IgD-negative memory B cell (primary cell): ENCODE measurements at regions not wholly inside any gene's neighbourhood (a gene's known extent, or its start where the extent isn't known, plus 50 kb on each side); places are given as distances from the start of the nearest gene placed in this dataset.
"Not testable (repeated sequence)": the region's sequence is repeated elsewhere in the genome, so short reads cannot be mapped to it uniquely, and the experiment has no call there.

Source experiments
- H3K27ac Mint-ChIP-seq, 3 donors: one replicate each; pipeline ENCODE4 v1.8.0; 2020 to 2022; ENCODE audit warnings: mild to moderate bottlenecking in 3 of 3, mixed read lengths in 3 of 3, moderate library complexity in 1 of 3
- H3K27me3 Mint-ChIP-seq: one replicate; pipeline ENCODE4 v1.8.0; 2021; ENCODE audit warnings: mixed read lengths
- H3K36me3 Mint-ChIP-seq: one replicate; pipeline ENCODE4 v1.8.0; 2020; ENCODE audit warnings: mild to moderate bottlenecking, mixed read lengths
- H3K4me1 Mint-ChIP-seq, 3 donors: one replicate each; pipeline ENCODE4 v1.8.0; 2020 to 2022; ENCODE audit warnings: mixed read lengths in 3 of 3, mild to moderate bottlenecking in 1 of 3
- H3K4me3 Mint-ChIP-seq, 4 donors: one replicate each; pipeline ENCODE4 v1.8.0; 2020 to 2022; ENCODE audit warnings: mild to moderate bottlenecking in 4 of 4, mixed read lengths in 4 of 4, moderate library complexity in 3 of 4
- H3K9me3 Mint-ChIP-seq, 3 donors: one replicate each; pipeline ENCODE4 v1.8.0; 2020 to 2021; ENCODE audit warnings: mixed read lengths in 3 of 3, mild to moderate bottlenecking in 1 of 3

- peaks cover 0 to 3% (median 0%) of the 10 kb centered on the region in 3 donors for H3K9me3 Mint-ChIP-seq
- H3K36me3 Mint-ChIP-seq, result peaks cover 2% of the 10 kb centered on the region
- peaks cover 12% of the 10 kb centered on the region for H3K27me3 Mint-ChIP-seq
- H3K4me1 Mint-ChIP-seq, result peaks cover 3 to 6% (median 5%) of the 10 kb centered on the region in 3 donors
- H3K4me3 Mint-ChIP-seq, result no peak overlapping the region
- no peak overlapping the region for H3K27ac Mint-ChIP-seq
Observed at GRCh38 chr5:157952374-157952685, 93.4 kb upstream of the CLINT1 start.

- Mint-ChIP-seq H3K27me3 (peaks cover 12% of the 10 kb centered on the region), H3K4me1 (peaks cover 3 to 6% (median 5%) of the 10 kb centered on the region in 3 donors), H3K9me3 (no peaks in the 10 kb centered on the region), H3K4me3 (no peak overlapping the region), H3K36me3 (peaks cover 2% of the 10 kb centered on the region), H3K27ac (no peak overlapping the region)
Observed at GRCh38 chr5:157951673-157952373, 92.9 kb upstream of the CLINT1 start.

- Mint-ChIP-seq H3K4me1 (peaks cover 3 to 6% (median 5%) of the 10 kb centered on the region in 3 donors), H3K9me3 (no peaks in the 10 kb centered on the region), H3K27me3 (peaks cover 10% of the 10 kb centered on the region), H3K36me3 (peaks cover 2% of the 10 kb centered on the region), H3K27ac (no peak overlapping the region), H3K4me3 (no peak overlapping the region)
Observed at GRCh38 chr5:157949520-157949919, 90.6 kb upstream of the CLINT1 start.

- Mint-ChIP-seq H3K27me3 (peaks cover 10% of the 10 kb centered on the region), H3K4me1 (peaks cover 3 to 6% (median 5%) of the 10 kb centered on the region in 3 donors), H3K4me3 (peak overlapping the region in 1 of 4 donors; percentile 72), H3K9me3 (no peaks in the 10 kb centered on the region), H3K27ac (no peak overlapping the region), H3K36me3 (peaks cover 2% of the 10 kb centered on the region)
Observed at GRCh38 chr5:157948738-157949410, 89.9 kb upstream of the CLINT1 start.

GRCh38 chr5:157947156-157947555, 88.2 kb upstream of the CLINT1 start:
- H3K4me3 Mint-ChIP-seq, result no peak overlapping the region
- no peaks in the 10 kb centered on the region for H3K9me3 Mint-ChIP-seq
- H3K27me3 Mint-ChIP-seq, result peaks cover 8% of the 10 kb centered on the region
- H3K4me1 Mint-ChIP-seq, result peaks cover 3 to 6% (median 5%) of the 10 kb centered on the region in 3 donors
- H3K36me3 Mint-ChIP-seq, result peaks cover 2% of the 10 kb centered on the region
- no peak overlapping the region for H3K27ac Mint-ChIP-seq

GRCh38 chr5:157945822-157946221, 86.9 kb upstream of the CLINT1 start:
- not testable (repeated sequence) for H3K4me3 Mint-ChIP-seq, H3K4me1 Mint-ChIP-seq, H3K27me3 Mint-ChIP-seq, H3K9me3 Mint-ChIP-seq, H3K36me3 Mint-ChIP-seq, H3K27ac Mint-ChIP-seq

- H3K36me3 Mint-ChIP-seq, result peaks cover 2% of the 10 kb centered on the region
- peaks cover 8% of the 10 kb centered on the region for H3K27me3 Mint-ChIP-seq
- H3K9me3 Mint-ChIP-seq, result no peaks in the 10 kb centered on the region
- peaks cover 3 to 6% (median 5%) of the 10 kb centered on the region in 3 donors for H3K4me1 Mint-ChIP-seq
- no peak overlapping the region for H3K27ac Mint-ChIP-seq
- H3K4me3 Mint-ChIP-seq, result peak overlapping the region in 1 of 4 donors; percentile 61
Observed at GRCh38 chr5:157944938-157945337, 86.0 kb upstream of the CLINT1 start.

- Mint-ChIP-seq H3K27ac (no peak overlapping the region), H3K27me3 (peaks cover 4% of the 10 kb centered on the region), H3K9me3 (no peaks in the 10 kb centered on the region), H3K4me3 (no peak overlapping the region), H3K4me1 (peaks cover 3 to 6% (median 5%) of the 10 kb centered on the region in 3 donors), H3K36me3 (peaks cover 2% of the 10 kb centered on the region)
Observed at GRCh38 chr5:157944077-157944633, 85.2 kb upstream of the CLINT1 start.

GRCh38 chr5:157942595-157942994, 83.7 kb upstream of the CLINT1 start:
- no peaks in the 10 kb centered on the region for H3K4me1 Mint-ChIP-seq
- no peaks in the 10 kb centered on the region for H3K36me3 Mint-ChIP-seq
- H3K4me3 Mint-ChIP-seq, result no peak overlapping the region
- no peaks in the 10 kb centered on the region for H3K27me3 Mint-ChIP-seq
- no peaks in the 10 kb centered on the region for H3K9me3 Mint-ChIP-seq
- H3K27ac Mint-ChIP-seq, result no peak overlapping the region

- no peaks in the 10 kb centered on the region for H3K27me3 Mint-ChIP-seq
- H3K4me1 Mint-ChIP-seq, result no peaks in the 10 kb centered on the region
- H3K4me3 Mint-ChIP-seq, result no peak overlapping the region
- no peaks in the 10 kb centered on the region for H3K36me3 Mint-ChIP-seq
- H3K9me3 Mint-ChIP-seq, result no peaks in the 10 kb centered on the region
- no peak overlapping the region for H3K27ac Mint-ChIP-seq
Observed at GRCh38 chr5:157941616-157942015, 82.7 kb upstream of the CLINT1 start.

GRCh38 chr5:157938101-157938500, 79.2 kb upstream of the CLINT1 start:
- H3K4me1 Mint-ChIP-seq, H3K36me3 Mint-ChIP-seq, H3K27ac Mint-ChIP-seq, H3K27me3 Mint-ChIP-seq, H3K4me3 Mint-ChIP-seq: not testable (repeated sequence)
- H3K9me3 Mint-ChIP-seq, result peaks cover 0 to 12% (median 0%) of the 10 kb centered on the region in 3 donors

- H3K27ac Mint-ChIP-seq, H3K4me3 Mint-ChIP-seq, H3K27me3 Mint-ChIP-seq, H3K36me3 Mint-ChIP-seq, H3K4me1 Mint-ChIP-seq: not testable (repeated sequence)
- peaks cover 0 to 12% (median 0%) of the 10 kb centered on the region in 3 donors for H3K9me3 Mint-ChIP-seq
Observed at GRCh38 chr5:157936776-157937501, 78.0 kb upstream of the CLINT1 start.

GRCh38 chr5:157934600-157934999, 75.7 kb upstream of the CLINT1 start:
- H3K36me3 Mint-ChIP-seq, result no peaks in the 10 kb centered on the region
- H3K27me3 Mint-ChIP-seq, result no peaks in the 10 kb centered on the region
- peak overlapping the region in 1 of 4 donors; percentile 9 for H3K4me3 Mint-ChIP-seq
- no peaks in the 10 kb centered on the region for H3K4me1 Mint-ChIP-seq
- peaks cover 0 to 14% (median 0%) of the 10 kb centered on the region in 3 donors for H3K9me3 Mint-ChIP-seq
- no peak overlapping the region for H3K27ac Mint-ChIP-seq

GRCh38 chr5:157933005-157933404, 74.1 kb upstream of the CLINT1 start:
- Mint-ChIP-seq H3K27me3 (no peaks in the 10 kb centered on the region), H3K27ac (no peak overlapping the region), H3K4me1 (no peaks in the 10 kb centered on the region), H3K36me3 (no peaks in the 10 kb centered on the region), H3K4me3 (no peak overlapping the region), H3K9me3 (peaks cover 0 to 14% (median 0%) of the 10 kb centered on the region in 3 donors)

- peaks cover 0 to 14% (median 0%) of the 10 kb centered on the region in 3 donors for H3K9me3 Mint-ChIP-seq
- H3K36me3 Mint-ChIP-seq, result no peaks in the 10 kb centered on the region
- H3K4me3 Mint-ChIP-seq, result no peak overlapping the region
- H3K4me1 Mint-ChIP-seq, result no peaks in the 10 kb centered on the region
- no peak overlapping the region for H3K27ac Mint-ChIP-seq
- no peaks in the 10 kb centered on the region for H3K27me3 Mint-ChIP-seq
Observed at GRCh38 chr5:157930710-157931109, 71.8 kb upstream of the CLINT1 start.
